MCF 10A (cell line): ENCODE measurements at regions not wholly inside any gene's neighbourhood (a gene's known extent, or its start where the extent isn't known, plus 50 kb on each side); places are given as distances from the start of the nearest gene placed in this dataset.
"Not testable (repeated sequence)": the region's sequence is repeated elsewhere in the genome, so short reads cannot be mapped to it uniquely, and the experiment has no call there.

Source experiments
- BruUV-seq: library from RNA; stranded (reverse); fragments of 400-500 nt; replicated peaks from 2 replicates; lab custom pipeline; 2021; lab: Mats Ljungman, UMichigan
- CTCF ChIA-PET: fragments of 300-600 bp; sonication (Branson Sonifier 250); formaldehyde crosslinking; extraction: SDS; loops from one replicate; lab custom pipeline; 2021; ENCODE audit warnings: antibody characterized with exemption, inconsistent platforms; lab: Yijun Ruan, JAX
- POLR2A ChIA-PET: fragments of 300-600, 350-650 bp; sonication (Branson Sonifier 250); formaldehyde crosslinking; extraction: SDS; loops from one replicate; lab custom pipeline; 2020; ENCODE audit warnings: antibody characterized with exemption, inconsistent platforms; lab: Yijun Ruan, JAX
- DNase-seq: peaks from one replicate; pipeline ENCODE4 v3.0.0-alpha.2; 2018; ENCODE audit not compliant: unreplicated experiment
- H3K27ac Mint-ChIP-seq: one replicate; pipeline ENCODE4 v1.8.0; 2022; ENCODE audit warnings: mild to moderate bottlenecking, low read depth, mixed read lengths; ENCODE audit not compliant: unreplicated experiment
- H3K27me3 Mint-ChIP-seq: one replicate; pipeline ENCODE4 v1.8.0; 2022; ENCODE audit warnings: mixed read lengths; ENCODE audit not compliant: insufficient read depth, unreplicated experiment
- H3K36me3 Mint-ChIP-seq: one replicate; pipeline ENCODE4 v1.8.0; 2022; ENCODE audit warnings: mild to moderate bottlenecking, moderate library complexity, mixed read lengths; ENCODE audit not compliant: insufficient read depth, unreplicated experiment
- H3K4me1 Mint-ChIP-seq: one replicate; pipeline ENCODE4 v1.8.0; 2022; ENCODE audit warnings: mixed read lengths; ENCODE audit not compliant: insufficient read depth, unreplicated experiment
- H3K4me3 Mint-ChIP-seq: one replicate; pipeline ENCODE4 v1.8.0; 2022; ENCODE audit warnings: mild to moderate bottlenecking, moderate library complexity, mixed read lengths; ENCODE audit not compliant: unreplicated experiment
- H3K9me3 Mint-ChIP-seq: one replicate; pipeline ENCODE4 v1.8.0; 2022; ENCODE audit warnings: mixed read lengths; ENCODE audit not compliant: unreplicated experiment
- CTCF ChIP-seq: fragments of 200-600 bp; IDR thresholded peaks from one replicate; pipeline ENCODE4 v1.8.0; 2022; ENCODE audit warnings: antibody characterized with exemption, mild to moderate bottlenecking; ENCODE audit not compliant: unreplicated experiment
- intact Hi-C: fragments of 100-400 bp; cut with micrococcal nuclease; formaldehyde crosslinking; loops from 2 replicates; pipeline ENCODE4 v1.14.1; 2022

- H3K27me3 Mint-ChIP-seq, result peaks cover 22% of the 10 kb centered on the region
- DNase-seq, intact Hi-C loops, H3K36me3 Mint-ChIP-seq, CTCF ChIA-PET, H3K4me1 Mint-ChIP-seq, H3K27ac Mint-ChIP-seq, H3K4me3 Mint-ChIP-seq, POLR2A ChIA-PET, BruUV-seq: not testable (repeated sequence)
- H3K9me3 Mint-ChIP-seq, result peaks cover 17% of the 10 kb centered on the region
Measured at GRCh38 chr14:105627287-105627686, 100.9 kb downstream of the TMEM121 start.

DNA sequence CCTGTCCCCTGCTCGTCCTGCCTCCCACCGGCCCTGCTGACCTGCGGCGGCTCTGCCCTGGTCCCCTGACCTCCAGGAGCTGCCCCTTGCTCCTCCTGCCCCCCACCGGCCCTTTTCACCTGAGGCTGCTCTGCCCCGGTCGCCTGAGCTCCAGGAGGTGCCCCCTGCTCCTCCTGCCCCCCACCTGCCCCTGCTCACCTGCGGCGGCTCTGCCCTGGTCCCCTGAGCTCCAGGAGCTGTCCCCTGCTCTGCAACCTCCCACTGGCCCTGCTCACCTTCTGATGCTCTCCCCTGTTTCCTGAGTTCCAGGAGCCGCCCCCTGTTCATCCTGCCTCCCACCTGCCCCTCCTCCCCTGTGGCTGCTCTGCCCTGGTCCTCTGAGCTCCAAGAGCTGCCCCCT is 101.3 kb downstream of the TMEM121 start:
- ChIA-PET CTCF (interaction anchor here (0.6 kb wide), 1 partner anchor 323 kb away, joined by 3 read pairs; no protein-coding TSS in a partner anchor), POLR2A (no interaction called here)
- TF ChIP-seq CTCF, result no peak
- Mint-ChIP-seq H3K27ac (no peak overlapping the region), H3K9me3 (peaks cover 21% of the 10 kb centered on the region), H3K4me3 (no peak overlapping the region), H3K27me3 (peaks cover 22% of the 10 kb centered on the region), H3K4me1 (no peaks in the 10 kb centered on the region), H3K36me3 (no peaks in the 10 kb centered on the region)
- intact Hi-C loops, result no loop called here
- no TSS peak for BruUV-seq
- no peak for DNase-seq

DNA sequence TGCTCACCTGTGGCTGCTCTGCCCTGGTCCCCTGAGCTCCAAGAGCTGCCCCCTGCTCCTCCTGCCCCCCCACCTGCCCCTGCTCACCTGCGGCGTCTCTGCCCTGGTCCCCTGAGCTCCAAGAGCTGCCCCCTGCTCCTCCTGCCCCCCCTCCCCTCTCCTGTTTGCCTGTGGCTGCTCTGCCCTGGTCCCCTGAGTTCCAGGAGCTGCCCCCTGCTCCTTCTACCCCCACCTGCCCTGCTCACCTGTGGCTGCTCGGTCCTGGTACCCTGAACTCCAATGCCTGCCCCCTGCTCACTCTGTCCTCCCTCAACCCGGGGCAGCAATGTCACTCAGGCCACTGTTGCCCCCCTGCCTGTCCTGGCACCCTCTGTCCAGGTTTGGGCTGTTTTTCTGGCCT is 101.7 kb downstream of the TMEM121 start:
- CTCF ChIA-PET, result interaction anchor here (0.6 kb wide), 1 partner anchor 322 kb away, joined by 3 read pairs; no protein-coding TSS in a partner anchor
- H3K9me3 Mint-ChIP-seq, result peaks cover 21% of the 10 kb centered on the region
- DNase-seq, H3K27ac Mint-ChIP-seq, H3K36me3 Mint-ChIP-seq, H3K4me3 Mint-ChIP-seq, BruUV-seq, H3K4me1 Mint-ChIP-seq, intact Hi-C loops: not testable (repeated sequence)
- H3K27me3 Mint-ChIP-seq, result peaks cover 22% of the 10 kb centered on the region
- POLR2A ChIA-PET, result interaction anchor here (2.3 kb wide), 1 partner anchor 21 kb away, joined by 6 read pairs; no protein-coding TSS in a partner anchor

GRCh38 chr14:105628531-105629067 is 102.2 kb downstream of the TMEM121 start:
- Mint-ChIP-seq H3K9me3 (peaks cover 21% of the 10 kb centered on the region), H3K27me3 (peaks cover 22% of the 10 kb centered on the region)
- H3K36me3 Mint-ChIP-seq, DNase-seq, H3K4me1 Mint-ChIP-seq, H3K27ac Mint-ChIP-seq, H3K4me3 Mint-ChIP-seq, intact Hi-C loops, BruUV-seq: not testable (repeated sequence)
- ChIA-PET POLR2A (interaction anchor here (2.3 kb wide), 1 partner anchor 20 kb away, joined by 6 read pairs; no protein-coding TSS in a partner anchor), CTCF (interaction anchor here (0.6 to 0.7 kb wide), 2 partner anchors 48 to 318 kb away, joined by 3 read pairs; no protein-coding TSS in a partner anchor)

DNA sequence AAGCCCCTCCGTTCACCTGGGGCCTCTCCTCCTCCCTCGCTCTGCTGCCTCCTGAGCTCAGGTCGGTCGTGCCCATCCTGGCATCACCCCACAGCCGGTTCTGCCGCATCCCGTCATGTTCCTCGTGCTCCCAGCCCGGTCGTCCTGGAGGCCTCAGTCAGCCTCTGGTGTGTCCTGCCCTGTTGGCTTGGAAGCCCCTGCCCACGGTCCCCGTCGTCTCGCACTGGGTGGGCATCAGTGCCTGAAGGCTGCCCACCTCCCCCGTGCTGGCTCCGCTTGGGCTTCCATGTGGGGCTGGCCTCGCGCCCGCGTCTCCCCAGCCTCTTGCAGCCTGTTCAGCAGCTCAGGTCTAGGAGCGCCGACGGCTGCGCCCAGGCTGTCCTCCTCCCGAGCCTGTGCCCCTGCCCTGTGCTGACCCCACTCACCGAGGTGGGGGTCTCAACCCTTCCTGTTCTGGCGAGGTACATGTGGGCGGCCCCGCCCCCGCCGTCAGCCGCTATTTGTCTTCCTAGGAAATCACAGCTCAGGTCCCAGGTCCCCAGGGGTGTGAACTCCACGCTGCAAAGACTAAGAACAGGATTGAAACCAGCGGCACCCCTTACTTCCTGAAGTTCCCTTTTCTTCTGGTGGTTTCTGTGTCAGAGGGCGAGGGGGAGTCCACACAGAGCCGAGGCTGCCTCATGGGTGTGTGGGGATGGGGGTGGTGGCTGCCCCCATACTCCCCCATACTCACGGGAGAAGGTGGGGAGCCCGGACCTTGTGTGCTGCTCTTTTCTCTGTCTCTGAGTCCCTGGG is 102.9 kb downstream of the TMEM121 start:
- Mint-ChIP-seq H3K27me3 (peaks cover 22% of the 10 kb centered on the region), H3K9me3 (peaks cover 21% of the 10 kb centered on the region)
- H3K36me3 Mint-ChIP-seq, H3K27ac Mint-ChIP-seq, intact Hi-C loops, BruUV-seq, DNase-seq, H3K4me3 Mint-ChIP-seq, H3K4me1 Mint-ChIP-seq: not testable (repeated sequence)
- ChIA-PET CTCF (interaction anchor here (0.6 to 0.7 kb wide), 2 partner anchors 47 to 317 kb away, joined by 3 read pairs; no protein-coding TSS in a partner anchor), POLR2A (interaction anchor here (2.3 kb wide), 1 partner anchor 19 kb away, joined by 6 read pairs; no protein-coding TSS in a partner anchor)
